H9 (cell line): ENCODE measurements at regions not wholly inside any gene's neighbourhood (a gene's known extent, or its start where the extent isn't known, plus 50 kb on each side); places are given as distances from the start of the nearest gene placed in this dataset.

Experiments
- DNase-seq: peaks from one replicate; pipeline ENCODE4 v3.0.0-alpha.2; 2017
- H2AFZ ChIP-seq: one replicate; pipeline ENCODE4 v1.6.1; 2013; ENCODE audit warnings: mild to moderate bottlenecking, low read length, control low read depth, moderate library complexity
- H2AK5ac ChIP-seq: 2 replicates; pipeline ENCODE4 v1.6.1; 2013; ENCODE audit warnings: low read length, control low read depth, mixed read lengths; ENCODE audit not compliant: insufficient read length
- H2BK120ac ChIP-seq: one replicate; pipeline ENCODE4 v1.6.1; 2013; ENCODE audit warnings: low read depth, mild to moderate bottlenecking, low read length, control low read depth, inconsistent platforms; ENCODE audit not compliant: poor library complexity, severe bottlenecking
- H2BK12ac ChIP-seq: 2 replicates; pipeline ENCODE4 v1.6.1; 2013; ENCODE audit warnings: low read length, control low read depth, mixed read lengths, low read depth; ENCODE audit not compliant: insufficient read length
- H2BK15ac ChIP-seq: 2 replicates; pipeline ENCODE4 v1.6.1; 2013; ENCODE audit warnings: low read depth, low read length, control low read depth
- H2BK20ac ChIP-seq: one replicate; pipeline ENCODE4 v1.6.1; 2013; ENCODE audit warnings: low read depth, mild to moderate bottlenecking, low read length, control low read depth, inconsistent platforms; ENCODE audit not compliant: poor library complexity, severe bottlenecking
- H2BK5ac ChIP-seq: 2 replicates; pipeline ENCODE4 v1.6.1; 2013; ENCODE audit warnings: low read length, control low read depth, mixed read lengths; ENCODE audit not compliant: insufficient read length
- H3K14ac ChIP-seq: 2 replicates; pipeline ENCODE4 v1.6.1; 2013; ENCODE audit warnings: low read length, control low read depth; ENCODE audit not compliant: insufficient read depth
- H3K18ac ChIP-seq: 2 replicates; pipeline ENCODE4 v1.6.1; 2013; ENCODE audit warnings: low read depth, mild to moderate bottlenecking, mixed read lengths, low read length, control low read depth; ENCODE audit not compliant: insufficient read length
- H3K23ac ChIP-seq: 2 replicates; pipeline ENCODE4 v1.6.1; 2013; ENCODE audit warnings: low read length, control low read depth, mixed read lengths, low read depth; ENCODE audit not compliant: insufficient read length
- H3K23me2 ChIP-seq: 2 replicates; pipeline ENCODE4 v1.6.1; 2013; ENCODE audit warnings: low read depth, mild to moderate bottlenecking, mixed read lengths, low read length, control low read depth; ENCODE audit not compliant: insufficient read length, poor library complexity, severe bottlenecking
- H3K27ac ChIP-seq: 2 replicates; pipeline ENCODE4 v1.5.1; 2013; ENCODE audit warnings: low read length, control low read depth, mixed read lengths, low read depth; ENCODE audit not compliant: insufficient read length
- H3K27me3 ChIP-seq: 2 replicates; pipeline ENCODE4 v1.6.1; 2013; ENCODE audit warnings: low read length, control low read depth, inconsistent platforms; ENCODE audit not compliant: insufficient read depth
- H3K4ac ChIP-seq: 2 replicates; pipeline ENCODE4 v1.6.1; 2013; ENCODE audit warnings: low read depth, mild to moderate bottlenecking, control low read depth, inconsistent platforms, low read length, moderate library complexity
- H3K4me1 ChIP-seq: 2 replicates; pipeline ENCODE4 v1.6.1; 2013; ENCODE audit warnings: low read length, control low read depth, inconsistent platforms; ENCODE audit not compliant: insufficient read depth
- H3K4me2 ChIP-seq: 2 replicates; pipeline ENCODE4 v1.6.1; 2013; ENCODE audit warnings: low read length, control low read depth, mixed read lengths; ENCODE audit not compliant: insufficient read length, insufficient read depth
- H3K56ac ChIP-seq: 2 replicates; pipeline ENCODE4 v1.6.1; 2013; ENCODE audit warnings: low read depth, mild to moderate bottlenecking, mixed read lengths, low read length, control low read depth; ENCODE audit not compliant: insufficient read length
- H3K79me1 ChIP-seq: 2 replicates; pipeline ENCODE4 v1.6.1; 2013; ENCODE audit warnings: low read depth, mild to moderate bottlenecking, moderate library complexity, low read length, control low read depth, inconsistent platforms; ENCODE audit not compliant: insufficient read depth, poor library complexity, severe bottlenecking
- H3K79me2 ChIP-seq: 2 replicates; pipeline ENCODE4 v1.6.1; 2013; ENCODE audit warnings: low read length, control low read depth, inconsistent platforms; ENCODE audit not compliant: insufficient read depth
- H3K9ac ChIP-seq: 2 replicates; pipeline ENCODE4 v1.6.1; 2013; ENCODE audit warnings: low read length, control low read depth, mixed read lengths; ENCODE audit not compliant: insufficient read length; ENCODE audit errors: extremely low read depth
- H3K9me3 ChIP-seq: one replicate; pipeline ENCODE4 v1.6.1; 2013; ENCODE audit warnings: low read depth, low read length, inconsistent platforms; ENCODE audit not compliant: control insufficient read depth
- H3T11ph ChIP-seq: one replicate; pipeline ENCODE4 v1.6.1; 2013; ENCODE audit warnings: mild to moderate bottlenecking, low read length, control low read depth, inconsistent platforms
- H4K20me1 ChIP-seq: one replicate; pipeline ENCODE4 v1.6.1; 2013; ENCODE audit not compliant: control insufficient read depth, insufficient read length, insufficient read depth
- H4K5ac ChIP-seq: 2 replicates; pipeline ENCODE4 v1.6.1; 2013; ENCODE audit warnings: low read depth, mild to moderate bottlenecking, mixed read lengths, low read length, control low read depth; ENCODE audit not compliant: insufficient read length
- H4K8ac ChIP-seq: replicated peaks from 2 replicates; pipeline ENCODE4 v1.6.1; 2013; ENCODE audit warnings: low read length, control low read depth, mixed read lengths, low read depth; ENCODE audit not compliant: insufficient read length
- H4K91ac ChIP-seq: 2 replicates; pipeline ENCODE4 v1.6.1; 2013; ENCODE audit warnings: low read depth, mild to moderate bottlenecking, moderate library complexity, mixed read lengths, low read length, control low read depth; ENCODE audit not compliant: insufficient read length
- H3K27ac Mint-ChIP-seq, 3 experiments: 2 replicates in 2 of 3; 3 replicates in 1 of 3; pipeline ENCODE4 v1.8.0; 2020 to 2021; ENCODE audit warnings: mixed read lengths in 3 of 3, mild to moderate bottlenecking in 1 of 3, moderate library complexity in 1 of 3
- H3K27me3 Mint-ChIP-seq: 2 replicates; pipeline ENCODE4 v1.8.0; 2021; ENCODE audit warnings: low read depth, mild to moderate bottlenecking, moderate library complexity, mixed read lengths
- H3K36me3 Mint-ChIP-seq, 3 experiments: 2 replicates in 2 of 3; 3 replicates in 1 of 3; pipeline ENCODE4 v1.8.0; 2020 to 2021; ENCODE audit warnings: low read depth in 3 of 3, mixed read lengths in 3 of 3; ENCODE audit not compliant: insufficient read depth in 1 of 3
- H3K4me1 Mint-ChIP-seq, 2 experiments: 2 replicates each; pipeline ENCODE4 v1.8.0; 2020; ENCODE audit warnings: mixed read lengths in 2 of 2
- H3K4me3 Mint-ChIP-seq, 2 experiments: 2 replicates in 1 of 2; 3 replicates in 1 of 2; pipeline ENCODE4 v1.8.0; 2020 to 2021; ENCODE audit warnings: mild to moderate bottlenecking in 2 of 2, mixed read lengths in 2 of 2, moderate library complexity in 1 of 2
- H3K9me3 Mint-ChIP-seq, 2 experiments: 2 replicates in 1 of 2; 3 replicates in 1 of 2; pipeline ENCODE4 v1.8.0; 2020; ENCODE audit warnings: mild to moderate bottlenecking in 2 of 2, mixed read lengths in 2 of 2, moderate library complexity in 1 of 2
- WGBS: extraction: QIAGEN DNeasy Blood & Tissue Kit; methylation state at CpG from one replicate; pipeline ENCODE4 v1.1.7; 2013; ENCODE audit warnings: missing lambda C conversion rate, low lambda C conversion rate, mixed read lengths; ENCODE audit not compliant: insufficient read length; ENCODE audit errors: extremely low coverage; 5-methylcytosine and 5-hydroxymethylcytosine counted together
- TF ChIP-seq, protein P1 (sequence below): fragments of 200-600 bp; sonication (generic); conservative IDR thresholded peaks from 3 replicates; pipeline ENCODE4 v1.8.0; 2021; ENCODE audit warnings: antibody characterized with exemption, mild to moderate bottlenecking

DNA sequence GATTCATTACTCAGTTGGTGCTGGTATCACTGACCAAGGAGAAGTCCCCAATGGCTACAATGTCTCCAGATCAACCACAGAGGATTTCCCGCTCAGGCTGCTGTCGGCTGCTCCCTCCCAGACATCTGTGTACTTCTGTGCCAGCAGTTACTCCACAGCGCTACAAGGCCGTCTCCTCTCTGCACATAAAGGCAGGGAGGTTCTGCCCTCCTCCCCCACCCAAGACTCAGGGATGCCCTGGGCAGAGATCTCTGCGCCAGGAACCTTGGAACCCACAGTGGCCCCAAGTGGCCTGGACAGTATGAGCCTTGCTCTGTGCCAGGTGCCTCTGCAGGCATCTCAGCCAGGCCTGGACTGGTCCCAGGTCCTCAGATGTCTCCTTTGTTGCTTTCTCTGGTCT, 193.4 kb upstream of the PRSS58 start:
- no peak overlapping the region for H2BK120ac ChIP-seq
- no peaks in the 10 kb centered on the region for H3K23me2 ChIP-seq
- Mint-ChIP-seq H3K9me3 (no peaks in the 10 kb centered on the region), H3K27ac (no peak overlapping the region), H3K27me3 (peaks cover 2% of the 10 kb centered on the region), H3K4me1 (peaks cover 4 to 6% of the 10 kb centered on the region in 2 experiments; a peak in 1 of 4 replicates), H3K36me3 (no peaks in the 10 kb centered on the region), H3K4me3 (no peak overlapping the region)
- H4K8ac ChIP-seq, result no peak overlapping the region
- no peaks in the 10 kb centered on the region for H3K9me3 ChIP-seq
- H3K9ac ChIP-seq, result no peak overlapping the region
- no peak overlapping the region for H2AFZ ChIP-seq
- no peak overlapping the region for H2BK12ac ChIP-seq
- H2BK15ac ChIP-seq, result no peak overlapping the region
- no peak overlapping the region for H3T11ph ChIP-seq
- H3K4ac ChIP-seq, result no peak overlapping the region
- H3K18ac ChIP-seq, result no peak overlapping the region
- no peaks in the 10 kb centered on the region for H3K27me3 ChIP-seq
- no peak overlapping the region for H4K5ac ChIP-seq
- H2BK20ac ChIP-seq, result no peak overlapping the region
- no peak overlapping the region for H3K56ac ChIP-seq
- H2BK5ac ChIP-seq, result no peak overlapping the region
- H3K4me2 ChIP-seq, result no peak overlapping the region
- no peak overlapping the region for H2AK5ac ChIP-seq
- DNase-seq, result no peak
- H4K91ac ChIP-seq, result no peak overlapping the region
- no peak overlapping the region for H3K14ac ChIP-seq
- WGBS, result no CpG with 5 or more reads among the region's 5 CpGs
- TF ChIP-seq, protein P1, sequence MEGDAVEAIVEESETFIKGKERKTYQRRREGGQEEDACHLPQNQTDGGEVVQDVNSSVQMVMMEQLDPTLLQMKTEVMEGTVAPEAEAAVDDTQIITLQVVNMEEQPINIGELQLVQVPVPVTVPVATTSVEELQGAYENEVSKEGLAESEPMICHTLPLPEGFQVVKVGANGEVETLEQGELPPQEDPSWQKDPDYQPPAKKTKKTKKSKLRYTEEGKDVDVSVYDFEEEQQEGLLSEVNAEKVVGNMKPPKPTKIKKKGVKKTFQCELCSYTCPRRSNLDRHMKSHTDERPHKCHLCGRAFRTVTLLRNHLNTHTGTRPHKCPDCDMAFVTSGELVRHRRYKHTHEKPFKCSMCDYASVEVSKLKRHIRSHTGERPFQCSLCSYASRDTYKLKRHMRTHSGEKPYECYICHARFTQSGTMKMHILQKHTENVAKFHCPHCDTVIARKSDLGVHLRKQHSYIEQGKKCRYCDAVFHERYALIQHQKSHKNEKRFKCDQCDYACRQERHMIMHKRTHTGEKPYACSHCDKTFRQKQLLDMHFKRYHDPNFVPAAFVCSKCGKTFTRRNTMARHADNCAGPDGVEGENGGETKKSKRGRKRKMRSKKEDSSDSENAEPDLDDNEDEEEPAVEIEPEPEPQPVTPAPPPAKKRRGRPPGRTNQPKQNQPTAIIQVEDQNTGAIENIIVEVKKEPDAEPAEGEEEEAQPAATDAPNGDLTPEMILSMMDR, result no peak
- no peaks in the 10 kb centered on the region for H3K79me1 ChIP-seq
- H4K20me1 ChIP-seq, result no peaks in the 10 kb centered on the region
- no peaks in the 10 kb centered on the region for H3K4me1 ChIP-seq
- H3K23ac ChIP-seq, result no peak overlapping the region
- no peaks in the 10 kb centered on the region for H3K79me2 ChIP-seq
- no peak overlapping the region for H3K27ac ChIP-seq
